Progenitor cell of endocrine pancreas (in vitro differentiated cells): ENCODE measurements at regions not wholly inside any gene's neighbourhood (a gene's known extent, or its start where the extent isn't known, plus 50 kb on each side); places are given as distances from the start of the nearest gene placed in this dataset.

Experiments
- DNase-seq: peaks from one replicate; pipeline ENCODE4 v3.0.0; 2021; ENCODE audit warnings: low spot score; ENCODE audit not compliant: unreplicated experiment
- H3K27ac Mint-ChIP-seq: 2 replicates; pipeline ENCODE4 v1.8.0; 2021; ENCODE audit warnings: mild to moderate bottlenecking, moderate library complexity, mixed read lengths
- H3K27me3 Mint-ChIP-seq: 2 replicates; pipeline ENCODE4 v1.8.0; 2021; ENCODE audit warnings: mixed read lengths
- H3K36me3 Mint-ChIP-seq: 2 replicates; pipeline ENCODE4 v1.8.0; 2022; ENCODE audit warnings: mixed read lengths; ENCODE audit not compliant: insufficient read depth
- H3K4me1 Mint-ChIP-seq: 2 replicates; pipeline ENCODE4 v1.8.0; 2021; ENCODE audit warnings: low read depth, mixed read lengths
- H3K4me3 Mint-ChIP-seq: 2 replicates; pipeline ENCODE4 v1.8.0; 2021; ENCODE audit warnings: low read depth, mild to moderate bottlenecking, moderate library complexity, mixed read lengths
- H3K9me3 Mint-ChIP-seq: 2 replicates; pipeline ENCODE4 v1.8.0; 2021; ENCODE audit warnings: low read depth, mixed read lengths
- CTCF ChIP-seq: fragments of 200-600 bp; sonication (generic); IDR thresholded peaks from one replicate; pipeline ENCODE4 v1.5.0; 2021; ENCODE audit warnings: antibody characterized with exemption, mild to moderate bottlenecking; ENCODE audit not compliant: unreplicated experiment

DNA sequence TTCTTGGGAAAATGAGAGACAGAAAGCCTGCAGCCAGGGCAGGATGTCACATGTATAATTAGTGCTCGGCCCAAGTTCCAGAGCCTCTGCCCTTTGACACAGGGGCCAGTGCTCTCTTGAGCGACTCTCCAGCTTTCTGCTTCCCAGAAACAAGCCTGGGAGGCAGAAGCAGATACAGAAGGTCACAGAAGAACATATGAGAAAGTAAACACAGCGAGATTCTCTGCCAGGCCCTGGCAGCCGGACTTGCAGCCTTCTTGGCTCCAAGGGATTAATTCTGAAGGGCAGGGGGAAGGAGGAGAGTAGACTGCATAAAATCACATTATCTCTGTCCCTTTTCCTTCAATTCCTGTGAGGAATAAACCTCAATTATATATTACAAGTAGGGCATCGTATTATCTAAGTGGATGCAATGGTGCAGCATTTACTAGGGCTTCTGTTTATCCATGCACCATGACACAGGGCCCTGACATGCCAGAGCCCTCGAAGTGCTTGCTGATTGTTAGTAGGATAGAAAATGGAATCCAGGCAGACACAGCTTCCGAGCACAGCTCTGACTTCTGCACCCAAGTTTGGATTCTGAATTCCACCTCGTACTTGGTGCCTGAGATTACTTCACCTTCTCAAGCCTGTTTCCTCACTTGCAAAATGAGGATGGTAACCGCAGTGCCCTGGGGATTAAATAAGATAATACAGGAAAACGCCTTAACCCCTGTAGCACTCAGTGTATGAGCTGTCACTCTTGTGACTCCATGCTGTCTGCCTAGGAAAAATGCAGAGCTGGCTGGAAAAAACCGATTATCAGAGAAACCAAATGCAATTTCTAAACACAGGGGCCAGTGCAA is 536.5 kb downstream of the TNS3 start:
- no peaks in the 10 kb centered on the region for H3K27me3 Mint-ChIP-seq
- peaks cover 8% of the 10 kb centered on the region for H3K4me1 Mint-ChIP-seq
- H3K36me3 Mint-ChIP-seq, result no peaks in the 10 kb centered on the region
- no peak overlapping the region for H3K4me3 Mint-ChIP-seq
- H3K27ac Mint-ChIP-seq, result no peak overlapping the region
- no peak for TF ChIP-seq CTCF
- no peaks in the 10 kb centered on the region for H3K9me3 Mint-ChIP-seq
- DNase-seq, result no peak

DNA sequence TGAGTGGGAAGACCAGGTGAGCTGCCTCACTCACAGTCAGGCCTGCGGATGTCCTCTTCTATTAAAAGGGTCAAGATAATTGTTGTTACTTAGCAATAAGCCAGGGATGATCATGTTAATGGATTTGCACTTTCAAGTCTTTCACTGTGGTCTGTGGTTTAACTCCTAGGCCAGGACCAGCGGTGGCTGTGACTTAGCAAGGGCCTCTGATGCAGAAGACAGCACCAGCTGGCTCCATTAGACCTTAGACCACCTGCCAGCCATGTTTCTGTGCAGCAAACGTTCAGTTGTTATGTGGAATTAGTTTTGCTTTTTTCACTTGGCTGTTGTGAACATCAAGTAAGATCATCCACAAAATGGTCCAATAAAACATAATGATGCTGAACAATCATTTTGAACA is 537.3 kb downstream of the TNS3 start:
- H3K36me3 Mint-ChIP-seq, result no peaks in the 10 kb centered on the region
- DNase-seq, result no peak
- no peak for TF ChIP-seq CTCF
- H3K9me3 Mint-ChIP-seq, result no peaks in the 10 kb centered on the region
- H3K4me3 Mint-ChIP-seq, result no peak overlapping the region
- H3K27me3 Mint-ChIP-seq, result no peaks in the 10 kb centered on the region
- H3K27ac Mint-ChIP-seq, result no peak overlapping the region
- peaks cover 8% of the 10 kb centered on the region for H3K4me1 Mint-ChIP-seq

- H3K4me3 Mint-ChIP-seq, result no peak overlapping the region
- no peaks in the 10 kb centered on the region for H3K9me3 Mint-ChIP-seq
- no peaks in the 10 kb centered on the region for H3K27me3 Mint-ChIP-seq
- TF ChIP-seq CTCF, result no peak
- H3K36me3 Mint-ChIP-seq, result no peaks in the 10 kb centered on the region
- DNase-seq, result no peak
- no peak overlapping the region for H3K27ac Mint-ChIP-seq
- H3K4me1 Mint-ChIP-seq, result peaks cover 13% of the 10 kb centered on the region
These were observed 538.6 kb downstream of the TNS3 start for GRCh38 chr7:47043304-47043703.

DNA sequence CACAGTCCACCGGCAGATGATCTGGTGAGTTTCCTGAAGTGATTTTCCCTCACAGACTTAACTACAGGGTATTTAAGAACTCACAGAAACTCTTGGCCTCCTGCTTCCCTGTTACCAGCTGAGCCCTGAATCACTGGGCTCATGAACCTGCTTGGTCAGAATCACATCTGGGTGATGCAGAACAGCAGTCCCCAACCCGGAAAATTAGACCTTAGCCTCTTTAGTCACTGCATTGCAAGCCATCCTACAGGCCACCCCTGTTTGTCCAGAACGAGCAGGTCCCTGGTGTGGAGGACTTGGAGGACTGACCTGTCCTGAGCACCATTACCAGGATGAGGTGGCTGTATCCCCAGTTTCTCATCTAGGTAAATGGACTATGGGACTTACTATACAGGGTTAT is 539.2 kb downstream of the TNS3 start:
- H3K4me3 Mint-ChIP-seq, result no peak overlapping the region
- no peak for TF ChIP-seq CTCF
- no peaks in the 10 kb centered on the region for H3K27me3 Mint-ChIP-seq
- H3K36me3 Mint-ChIP-seq, result no peaks in the 10 kb centered on the region
- DNase-seq, result no peak
- no peaks in the 10 kb centered on the region for H3K9me3 Mint-ChIP-seq
- H3K27ac Mint-ChIP-seq, result no peak overlapping the region
- H3K4me1 Mint-ChIP-seq, result peaks cover 13% of the 10 kb centered on the region

DNA sequence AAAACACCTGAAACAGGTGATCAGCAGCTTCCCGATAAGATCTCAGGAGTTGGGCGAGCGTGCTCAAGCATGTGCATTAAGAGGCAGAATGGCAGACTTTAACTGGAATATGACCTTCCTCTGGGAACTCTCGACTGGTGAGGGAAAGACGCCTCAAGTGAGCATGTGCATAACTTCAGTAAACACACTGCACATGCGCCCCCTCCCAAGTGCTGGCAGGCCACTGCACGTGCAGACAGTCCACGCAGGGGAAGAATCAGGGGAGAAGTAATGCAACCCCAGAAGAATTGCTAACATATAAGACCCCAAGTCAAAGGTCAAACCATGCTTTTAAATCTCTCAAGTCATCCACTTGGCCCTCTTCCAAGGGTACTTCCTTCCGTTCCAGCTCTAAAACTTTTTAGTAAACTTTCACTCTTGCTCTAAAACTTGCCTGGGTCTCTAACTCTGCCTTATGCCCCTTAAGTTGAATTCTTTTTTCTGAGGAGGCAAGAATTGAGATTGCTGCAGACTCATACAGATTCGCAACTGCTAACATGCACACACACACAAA is 541.0 kb downstream of the TNS3 start:
- Mint-ChIP-seq H3K9me3 (no peaks in the 10 kb centered on the region), H3K27me3 (no peaks in the 10 kb centered on the region), H3K4me3 (no peak overlapping the region), H3K27ac (no peak overlapping the region), H3K36me3 (no peaks in the 10 kb centered on the region), H3K4me1 (peaks cover 11% of the 10 kb centered on the region)
- TF ChIP-seq CTCF, result no peak
- no peak for DNase-seq
